Peyer's patch (tissue), 4 donors: ENCODE measurements at regions not wholly inside any gene's neighbourhood (a gene's known extent, or its start where the extent isn't known, plus 50 kb on each side); places are given as distances from the start of the nearest gene placed in this dataset.

Source experiments
- CTCF ChIP-seq, 6 experiments: fragments of 450-650 bp in 4 of 6; fragments of 200-600 bp in 2 of 6; sonication (generic) in 1 of 6; IDR thresholded peaks; one replicate each; pipeline ENCODE4 v1.5.1; 2017 to 2019; ENCODE audit warnings: antibody characterized with exemption in 6 of 6, mild to moderate bottlenecking in 3 of 6, moderate library complexity in 1 of 6
- POLR2A ChIP-seq, 2 donors: fragments of 450-650 bp; IDR thresholded peaks; one replicate each; pipeline ENCODE4 v1.5.1; 2017; ENCODE audit warnings: antibody characterized with exemption in 2 of 2, mild to moderate bottlenecking in 2 of 2, moderate library complexity in 2 of 2

GRCh38 chr9:82404881-82405280 is 416.3 kb downstream of the SPATA31D1 start:
- no peak for TF ChIP-seq CTCF (IDR thresholded peaks at IDR 0.05)
- no peak for TF ChIP-seq POLR2A (IDR thresholded peaks at IDR 0.05)
